Lung (tissue), 11 donors: ENCODE measurements at regions not wholly inside any gene's neighbourhood (a gene's known extent, or its start where the extent isn't known, plus 50 kb on each side); places are given as distances from the start of the nearest gene placed in this dataset.

ENCODE experiments used
- ATAC-seq: fragments of 200-7000 bp; cut with Tn5 transposase; one replicate; pipeline ENCODE4 v1.9.1; 2020; ENCODE audit warnings: moderate number of reproducible peaks; ENCODE audit not compliant: insufficient read depth, low FRiP score
- DNase-seq, 3 donors: peaks; one replicate each; pipeline ENCODE4 v3.0.0-alpha.2; 2013 to 2017
- H3K27ac ChIP-seq, 2 donors: one replicate each; pipeline ENCODE4 v1.5.1; 2013; ENCODE audit warnings: mild to moderate bottlenecking in 2 of 2, moderate library complexity in 2 of 2, control low read depth in 1 of 2, inconsistent platforms in 1 of 2, low read depth in 1 of 2, low read length in 1 of 2
- H3K27me3 ChIP-seq, 3 donors: one replicate each; pipeline ENCODE4 v1.5.1; 2013; ENCODE audit warnings: low read length in 2 of 3; ENCODE audit not compliant: control insufficient read depth in 3 of 3, insufficient read depth in 3 of 3
- H3K36me3 ChIP-seq, 4 donors: one replicate each; pipeline ENCODE4 v1.5.1; 2013; ENCODE audit warnings: low read length in 4 of 4, mild to moderate bottlenecking in 1 of 4, moderate library complexity in 1 of 4; ENCODE audit not compliant: control insufficient read depth in 4 of 4, insufficient read depth in 4 of 4
- H3K4me1 ChIP-seq, 5 donors: one replicate each; pipeline ENCODE4 v1.5.1; 2013; ENCODE audit warnings: low read length in 5 of 5, mild to moderate bottlenecking in 2 of 5, moderate library complexity in 1 of 5; ENCODE audit not compliant: control insufficient read depth in 5 of 5, insufficient read depth in 5 of 5
- H3K4me3 ChIP-seq: one replicate; pipeline ENCODE4 v1.5.1; 2013; ENCODE audit warnings: mild to moderate bottlenecking, control low read depth, moderate library complexity
- H3K9ac ChIP-seq, 2 donors: one replicate each; pipeline ENCODE4 v1.5.1; 2013; ENCODE audit warnings: low read length in 2 of 2, control low read depth in 1 of 2; ENCODE audit not compliant: insufficient read depth in 1 of 2
- H3K9me3 ChIP-seq, 4 donors: one replicate each; pipeline ENCODE4 v1.5.1; 2013; ENCODE audit warnings: low read length in 3 of 4, mild to moderate bottlenecking in 1 of 4, moderate library complexity in 1 of 4; ENCODE audit not compliant: control insufficient read depth in 4 of 4, insufficient read depth in 3 of 4
- CTCF ChIP-seq: IDR thresholded peaks from 2 replicates; pipeline ENCODE4 v1.5.1; 2012; ENCODE audit warnings: mild to moderate bottlenecking; ENCODE audit errors: control extremely low read depth, extremely low read depth
- WGBS, 2 donors: extraction: QIAGEN DNeasy Blood & Tissue Kit; methylation state at CpG; one replicate each; pipeline ENCODE4 v1.1.7; 2013; 5-methylcytosine and 5-hydroxymethylcytosine counted together
- donor health status: control.
- donor health status: control.
- donor health status: Bipolar disorder and iron deficiency.
- donor health status: healthy.
- donor health status: DM: yes; HTN: yes; CAD: no.

- no peak for ATAC-seq
- WGBS, 2 donors: 77 to 78% methylated on average over 3 of the region's 3 CpGs
- no peak overlapping the region for H3K4me3 ChIP-seq
- H3K27me3 ChIP-seq: no peaks in the 10 kb centered on the region
- no peaks in the 10 kb centered on the region for H3K4me1 ChIP-seq
- H3K9ac ChIP-seq: no peak overlapping the region
- no peak for TF ChIP-seq CTCF
- no peak overlapping the region for H3K27ac ChIP-seq
- no peaks in the 10 kb centered on the region for H3K9me3 ChIP-seq
- DNase-seq: no peak
- H3K36me3 ChIP-seq: no peaks in the 10 kb centered on the region
Observed at GRCh38 chr16:61540216-61540615, 496.0 kb downstream of the CDH8 start.

- Histone ChIP-seq H3K9me3 (peaks cover 0 to 3% (median 0%) of the 10 kb centered on the region in 4 donors), H3K4me1 (no peaks in the 10 kb centered on the region), H3K9ac (no peak overlapping the region), H3K36me3 (no peaks in the 10 kb centered on the region), H3K27me3 (no peaks in the 10 kb centered on the region), H3K27ac (no peak overlapping the region), H3K4me3 (no peak overlapping the region)
- DNase-seq (no peak), ATAC-seq (no peak)
- 85 to 95% methylated on average over 2 of the region's 2 CpGs for WGBS, 2 donors
- TF ChIP-seq CTCF: no peak
Observed at GRCh38 chr16:61530697-61531096, 505.5 kb downstream of the CDH8 start.

GRCh38 chr16:61500851-61501250 lies 535.4 kb downstream of the CDH8 start:
- ATAC-seq: no peak
- 75 to 90% methylated on average over 2 of the region's 2 CpGs for WGBS, 2 donors
- Histone ChIP-seq H3K4me3 (no peak overlapping the region), H3K9ac (no peak overlapping the region), H3K36me3 (no peaks in the 10 kb centered on the region), H3K27ac (no peak overlapping the region), H3K27me3 (no peaks in the 10 kb centered on the region), H3K4me1 (no peaks in the 10 kb centered on the region), H3K9me3 (peaks cover 0 to 2% (median 0%) of the 10 kb centered on the region in 4 donors)
- no peak for TF ChIP-seq CTCF
- DNase-seq: no peak

GRCh38 chr16:61480250-61480649 lies 556.0 kb downstream of the CDH8 start:
- ATAC-seq: no peak
- TF ChIP-seq CTCF: no peak

More at GRCh38 chr16:61480250-61480649, 556.0 kb downstream of the CDH8 start:
- Histone ChIP-seq H3K36me3 (no peaks in the 10 kb centered on the region), H3K4me1 (no peaks in the 10 kb centered on the region), H3K9me3 (peaks cover 0 to 4% (median 0%) of the 10 kb centered on the region in 4 donors), H3K27ac (no peak overlapping the region), H3K27me3 (no peaks in the 10 kb centered on the region), H3K4me3 (no peak overlapping the region), H3K9ac (no peak overlapping the region)
- DNase-seq: no peak
- WGBS, 2 donors: 92 to 94% methylated on average over 1 of the region's 1 CpG
